GM19452 (cell line): ENCODE measurements at regions not wholly inside any gene's neighbourhood (a gene's known extent, or its start where the extent isn't known, plus 50 kb on each side); places are given as distances from the start of the nearest gene placed in this dataset.

ENCODE experiments used
- ATAC-seq: cut with Tn5 transposase; IDR thresholded peaks from one replicate; pipeline ENCODE4 v1.9.1; 2021; ENCODE audit not compliant: unreplicated experiment

- no peak for ATAC-seq
Observed at GRCh38 chr10:21329995-21330627, 195.4 kb downstream of the SKIDA1 start.

DNA sequence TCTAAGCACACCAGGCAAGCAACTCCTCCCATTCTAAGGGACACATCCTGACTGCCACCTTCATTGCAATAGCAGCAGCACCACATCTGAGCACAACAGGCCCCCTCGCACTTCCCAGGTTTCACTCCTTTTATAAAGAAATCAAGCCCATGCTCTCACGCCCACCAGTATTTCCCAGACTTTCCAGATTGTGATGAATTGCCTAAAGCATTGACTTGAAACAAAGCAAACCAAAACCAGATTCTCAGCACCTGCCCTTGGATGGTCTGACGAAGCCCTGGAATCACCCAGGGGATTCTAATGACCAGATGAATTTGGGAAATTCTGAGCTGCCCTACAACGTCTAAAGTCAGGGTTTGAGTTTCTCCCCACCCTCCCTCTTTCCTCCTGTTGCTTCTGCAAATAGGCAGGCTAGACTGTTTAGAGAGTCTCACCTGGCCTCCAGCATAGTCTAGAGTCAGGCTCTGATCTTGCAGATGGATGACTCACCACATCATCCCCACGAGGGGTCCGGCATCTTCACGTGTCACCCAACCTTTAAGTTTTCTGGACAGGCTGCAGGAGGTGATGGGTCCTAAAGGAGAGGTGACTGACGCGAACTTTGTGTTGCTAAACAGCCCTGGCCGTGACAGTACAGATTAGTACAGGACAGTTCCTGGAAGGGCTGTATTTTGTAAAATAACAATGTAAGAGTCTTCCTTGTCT is 198.0 kb downstream of the SKIDA1 start:
- ATAC-seq: no peak

- ATAC-seq: no peak
Observed at GRCh38 chr10:21326594-21327288, 198.7 kb downstream of the SKIDA1 start.

DNA sequence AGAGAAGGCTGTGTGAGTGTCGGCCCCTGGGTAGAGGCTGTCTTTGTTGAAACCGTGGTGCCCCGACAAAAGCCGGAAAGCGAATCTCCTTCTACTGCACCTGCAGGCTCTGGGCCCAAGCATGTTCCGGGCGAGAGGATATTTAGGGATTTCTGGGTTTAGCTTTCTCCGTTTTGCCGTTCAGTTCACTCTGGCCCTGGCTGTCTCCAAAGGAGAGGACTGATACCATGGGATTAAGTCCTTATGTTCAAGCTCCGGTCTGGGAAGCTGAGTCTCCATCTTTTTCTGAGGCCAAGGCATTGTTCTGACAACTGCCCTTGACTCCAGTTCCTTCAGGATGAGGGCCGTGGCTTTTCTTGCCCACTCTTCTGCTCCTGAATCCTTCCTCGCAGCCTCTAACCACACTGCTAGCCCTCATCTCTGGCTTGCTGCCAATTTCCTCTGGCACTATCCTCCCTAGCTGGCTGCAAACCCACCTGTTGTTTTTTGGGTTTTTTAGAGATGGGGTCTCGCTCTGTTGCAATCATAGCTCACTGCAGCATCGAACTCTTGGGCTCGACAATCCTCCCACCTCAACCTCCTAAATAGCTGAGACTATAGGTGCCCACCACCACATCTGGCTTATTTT is 206.8 kb downstream of the SKIDA1 start:
- ATAC-seq: no peak

- ATAC-seq: no peak
Observed at GRCh38 chr10:21317902-21318301, 207.6 kb downstream of the SKIDA1 start.

- ATAC-seq: no peak
Observed at GRCh38 chr10:21315645-21316220, 209.7 kb downstream of the SKIDA1 start.

GRCh38 chr10:21314906-21315644 is 210.4 kb downstream of the SKIDA1 start:
- ATAC-seq: no peak

DNA sequence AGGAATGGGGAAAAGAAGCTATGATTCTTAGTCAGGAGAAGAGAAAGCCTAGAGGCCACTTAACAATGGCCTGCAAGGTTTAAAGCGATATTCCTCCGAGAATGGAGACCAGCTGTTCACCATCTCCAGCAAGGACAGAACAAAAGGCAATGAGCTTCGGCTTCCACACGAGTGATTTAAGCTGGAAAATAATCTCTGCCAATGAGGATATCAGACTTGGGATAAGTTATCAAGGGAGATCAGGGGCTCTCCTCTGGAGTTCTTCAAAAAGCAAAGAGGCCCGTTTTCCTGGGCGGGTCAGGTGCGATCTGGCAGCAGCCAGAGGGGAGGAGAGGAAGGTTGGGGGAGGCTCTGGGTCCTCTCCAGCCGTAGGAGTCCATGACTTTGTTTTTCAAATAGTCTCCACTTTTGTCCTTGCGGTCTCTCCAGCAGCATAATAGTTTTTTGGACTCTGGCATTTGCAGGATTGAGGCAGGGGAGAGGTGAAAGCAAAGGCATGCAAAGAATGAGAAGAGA is 211.3 kb downstream of the SKIDA1 start:
- ATAC-seq: no peak

- no peak for ATAC-seq
Observed at GRCh38 chr10:21313691-21314090, 211.8 kb downstream of the SKIDA1 start.

- no peak for ATAC-seq
Observed at GRCh38 chr10:21311426-21311825, 214.1 kb downstream of the SKIDA1 start.

GRCh38 chr10:21309427-21309826 is 216.1 kb downstream of the SKIDA1 start:
- ATAC-seq: no peak

DNA sequence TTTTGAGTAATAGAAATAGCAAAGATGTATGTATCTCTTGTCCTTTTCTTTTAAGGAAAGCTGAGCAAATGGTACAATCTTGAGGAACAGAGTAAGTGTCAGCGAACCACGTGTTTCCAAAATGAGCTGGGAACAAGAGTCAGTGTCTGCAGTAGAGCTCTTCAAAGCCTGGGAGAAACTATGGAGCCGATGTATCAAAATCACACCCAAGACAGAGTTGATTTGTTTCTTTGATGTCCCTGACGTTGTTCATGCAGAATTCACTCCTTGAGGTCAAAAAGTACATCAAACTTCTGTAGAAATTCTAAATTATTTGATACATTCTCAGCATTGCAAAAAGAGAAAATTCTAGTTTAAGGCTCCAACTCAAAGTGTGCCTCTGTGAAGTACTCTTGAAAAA is 216.5 kb downstream of the SKIDA1 start:
- ATAC-seq: no peak

GRCh38 chr10:21308018-21308417 is 217.5 kb downstream of the SKIDA1 start:
- ATAC-seq: no peak

DNA sequence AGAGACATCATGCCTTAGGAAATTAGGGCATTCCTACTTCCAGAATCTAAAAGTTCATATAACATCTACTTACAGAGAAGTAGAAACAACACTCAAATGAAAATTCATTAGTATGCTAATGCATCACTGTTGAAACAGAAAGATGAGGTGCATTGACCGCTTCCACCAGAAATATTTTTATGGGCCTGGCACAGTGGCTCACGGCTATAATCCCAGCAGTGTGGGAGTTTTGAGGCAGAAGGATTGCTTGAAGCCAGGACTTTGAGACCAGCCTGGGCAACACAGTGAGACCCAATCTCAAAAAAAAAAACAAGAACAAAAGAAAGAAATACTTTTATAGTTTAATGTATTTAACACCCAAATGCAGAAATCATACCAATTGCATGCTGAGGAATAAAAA is 220.9 kb downstream of the SKIDA1 start:
- no peak for ATAC-seq

DNA sequence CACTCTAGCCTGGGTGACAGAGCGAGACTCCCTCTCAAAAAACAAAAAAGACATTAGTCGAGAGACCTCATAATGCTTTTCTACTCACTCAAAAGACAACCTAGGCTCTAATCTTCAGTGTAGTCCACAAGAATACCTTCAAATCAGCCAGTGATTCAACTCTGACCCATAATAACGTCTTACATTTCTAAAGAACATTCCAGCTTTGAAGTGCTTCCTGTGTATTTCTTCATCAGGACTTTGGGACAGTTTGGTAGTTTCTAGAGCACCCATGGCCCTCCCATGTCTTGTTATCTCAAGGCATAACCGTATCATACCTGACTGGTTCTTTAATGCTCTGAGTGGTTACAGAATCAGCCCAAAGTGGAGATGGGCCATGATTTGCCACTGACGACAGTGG is 221.3 kb downstream of the SKIDA1 start:
- ATAC-seq: no peak

DNA sequence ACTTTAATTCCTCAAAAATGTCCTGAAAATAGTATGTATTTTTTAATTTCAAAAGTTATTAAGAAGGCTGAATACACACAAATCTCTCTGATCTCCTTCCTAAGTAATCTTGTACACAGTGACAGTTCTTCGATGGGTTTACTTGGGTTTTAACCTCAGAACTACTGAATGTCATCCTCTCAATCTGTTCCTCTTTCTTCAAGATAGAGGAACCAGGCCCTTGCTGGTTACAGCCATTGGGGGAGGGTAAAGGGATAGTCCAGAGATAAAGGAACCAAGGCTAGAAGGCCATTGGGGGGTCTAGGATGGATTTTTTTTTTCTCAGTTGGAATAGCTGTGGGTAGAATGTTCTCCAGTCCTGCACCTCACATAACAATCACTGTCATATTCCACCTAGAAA is 224.9 kb downstream of the SKIDA1 start:
- no peak for ATAC-seq

DNA sequence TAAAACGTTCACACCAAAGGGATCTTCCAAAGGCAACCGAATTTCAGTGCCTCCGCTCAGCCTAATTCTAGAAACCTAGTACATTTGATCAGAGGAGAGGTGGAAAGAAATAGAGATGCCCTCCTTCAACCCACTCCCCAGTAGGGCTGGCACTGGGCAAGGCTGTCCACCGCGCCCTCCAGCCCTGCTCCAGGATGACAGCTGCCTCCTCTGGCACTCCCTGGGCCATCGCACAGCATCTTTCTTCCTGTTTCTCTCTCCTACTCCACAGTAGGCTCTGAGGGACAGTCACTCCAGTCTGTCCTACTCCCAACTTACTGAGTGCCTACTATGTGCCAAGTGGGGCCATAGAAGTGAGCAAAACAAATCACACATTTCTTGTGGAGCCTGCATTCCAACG is 226.2 kb downstream of the SKIDA1 start:
- ATAC-seq: no peak

GRCh38 chr10:21298701-21299100 is 226.8 kb downstream of the SKIDA1 start:
- no peak for ATAC-seq

- no peak for ATAC-seq
Observed at GRCh38 chr10:21297603-21298383, 227.7 kb downstream of the SKIDA1 start.
